HepG2 (cell line): ENCODE measurements at regions not wholly inside any gene's neighbourhood (a gene's known extent, or its start where the extent isn't known, plus 50 kb on each side); places are given as distances from the start of the nearest gene placed in this dataset.

Experiments
- CAMTA2 ChIP-seq: sonication (generic); formaldehyde crosslinking; IDR thresholded peaks from 2 replicates; pipeline ENCODE4 v1.4.0; 2020; ENCODE audit warnings: mild to moderate bottlenecking, missing genetic modification reagents, borderline replicate concordance
- KAT2B ChIP-seq: fragments of 150-350 bp; IDR thresholded peaks from 2 replicates; pipeline ENCODE4 v1.6.1; 2014; ENCODE audit warnings: low read depth, low read length, borderline replicate concordance
- KMT2B ChIP-seq: IDR thresholded peaks from 2 replicates; pipeline ENCODE4 v1.6.1; 2016; ENCODE audit warnings: missing genetic modification reagents, missing compliant biosample characterization
- TMF1 ChIP-seq: sonication (generic); formaldehyde crosslinking; IDR thresholded peaks from 2 replicates; pipeline ENCODE4 v1.8.1; 2022; ENCODE audit warnings: low read depth, missing genetic modification reagents
- ZFP36 ChIP-seq: fragments of 150-350 bp; IDR thresholded peaks from 2 replicates; pipeline ENCODE4 v1.6.1; 2018; ENCODE audit warnings: borderline replicate concordance, low read length, low read depth; ENCODE audit not compliant: partially characterized antibody
- ZNF652 ChIP-seq: IDR thresholded peaks from 2 replicates; pipeline ENCODE4 v1.6.1; 2016; ENCODE audit warnings: low read depth, borderline replicate concordance
- ZNF878 ChIP-seq: sonication (generic); formaldehyde crosslinking; IDR thresholded peaks from 2 replicates; pipeline ENCODE4 v1.8.1; 2023; ENCODE audit warnings: mild to moderate bottlenecking, missing genetic modification reagents, moderate library complexity
- TF ChIP-seq, protein P1 (sequence below): sonication (generic); formaldehyde crosslinking; IDR thresholded peaks from 2 replicates; pipeline ENCODE4 v1.5.0; 2020; ENCODE audit warnings: mild to moderate bottlenecking, missing genetic modification reagents, borderline replicate concordance
- TF ChIP-seq, protein P2 (sequence below): sonication (generic); formaldehyde crosslinking; IDR thresholded peaks from 2 replicates; pipeline ENCODE4 v1.5.0; 2020; ENCODE audit warnings: mild to moderate bottlenecking, missing genetic modification reagents
- TF ChIP-seq, protein P3 (sequence below): sonication (generic); formaldehyde crosslinking; IDR thresholded peaks from 2 replicates; pipeline ENCODE4 v1.4.0; 2020; ENCODE audit warnings: mild to moderate bottlenecking, missing genetic modification reagents

DNA sequence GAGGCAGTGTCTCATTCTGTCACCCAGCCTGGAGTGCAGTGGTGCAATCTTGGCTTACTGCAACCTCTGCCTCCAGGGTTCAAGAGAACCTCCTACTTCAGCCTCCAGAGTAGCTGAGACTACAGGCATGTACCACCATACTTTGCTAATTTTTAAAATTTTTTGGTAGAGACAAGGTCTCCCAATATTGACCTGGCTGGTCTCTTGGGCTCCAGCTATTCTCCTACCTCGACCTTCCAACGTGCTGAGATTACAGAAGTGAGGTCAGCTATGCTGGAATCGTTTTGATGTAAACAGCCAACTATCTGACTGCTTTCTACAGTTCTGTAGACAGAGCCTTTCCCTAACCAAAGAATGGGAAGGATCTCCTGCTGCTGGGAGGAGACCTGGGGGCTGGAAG is 375.8 kb downstream of the GATA3 start (continued):
- TF ChIP-seq KMT2B (CRISPR knock-in tag) = no peak
- TF ChIP-seq, protein P1, sequence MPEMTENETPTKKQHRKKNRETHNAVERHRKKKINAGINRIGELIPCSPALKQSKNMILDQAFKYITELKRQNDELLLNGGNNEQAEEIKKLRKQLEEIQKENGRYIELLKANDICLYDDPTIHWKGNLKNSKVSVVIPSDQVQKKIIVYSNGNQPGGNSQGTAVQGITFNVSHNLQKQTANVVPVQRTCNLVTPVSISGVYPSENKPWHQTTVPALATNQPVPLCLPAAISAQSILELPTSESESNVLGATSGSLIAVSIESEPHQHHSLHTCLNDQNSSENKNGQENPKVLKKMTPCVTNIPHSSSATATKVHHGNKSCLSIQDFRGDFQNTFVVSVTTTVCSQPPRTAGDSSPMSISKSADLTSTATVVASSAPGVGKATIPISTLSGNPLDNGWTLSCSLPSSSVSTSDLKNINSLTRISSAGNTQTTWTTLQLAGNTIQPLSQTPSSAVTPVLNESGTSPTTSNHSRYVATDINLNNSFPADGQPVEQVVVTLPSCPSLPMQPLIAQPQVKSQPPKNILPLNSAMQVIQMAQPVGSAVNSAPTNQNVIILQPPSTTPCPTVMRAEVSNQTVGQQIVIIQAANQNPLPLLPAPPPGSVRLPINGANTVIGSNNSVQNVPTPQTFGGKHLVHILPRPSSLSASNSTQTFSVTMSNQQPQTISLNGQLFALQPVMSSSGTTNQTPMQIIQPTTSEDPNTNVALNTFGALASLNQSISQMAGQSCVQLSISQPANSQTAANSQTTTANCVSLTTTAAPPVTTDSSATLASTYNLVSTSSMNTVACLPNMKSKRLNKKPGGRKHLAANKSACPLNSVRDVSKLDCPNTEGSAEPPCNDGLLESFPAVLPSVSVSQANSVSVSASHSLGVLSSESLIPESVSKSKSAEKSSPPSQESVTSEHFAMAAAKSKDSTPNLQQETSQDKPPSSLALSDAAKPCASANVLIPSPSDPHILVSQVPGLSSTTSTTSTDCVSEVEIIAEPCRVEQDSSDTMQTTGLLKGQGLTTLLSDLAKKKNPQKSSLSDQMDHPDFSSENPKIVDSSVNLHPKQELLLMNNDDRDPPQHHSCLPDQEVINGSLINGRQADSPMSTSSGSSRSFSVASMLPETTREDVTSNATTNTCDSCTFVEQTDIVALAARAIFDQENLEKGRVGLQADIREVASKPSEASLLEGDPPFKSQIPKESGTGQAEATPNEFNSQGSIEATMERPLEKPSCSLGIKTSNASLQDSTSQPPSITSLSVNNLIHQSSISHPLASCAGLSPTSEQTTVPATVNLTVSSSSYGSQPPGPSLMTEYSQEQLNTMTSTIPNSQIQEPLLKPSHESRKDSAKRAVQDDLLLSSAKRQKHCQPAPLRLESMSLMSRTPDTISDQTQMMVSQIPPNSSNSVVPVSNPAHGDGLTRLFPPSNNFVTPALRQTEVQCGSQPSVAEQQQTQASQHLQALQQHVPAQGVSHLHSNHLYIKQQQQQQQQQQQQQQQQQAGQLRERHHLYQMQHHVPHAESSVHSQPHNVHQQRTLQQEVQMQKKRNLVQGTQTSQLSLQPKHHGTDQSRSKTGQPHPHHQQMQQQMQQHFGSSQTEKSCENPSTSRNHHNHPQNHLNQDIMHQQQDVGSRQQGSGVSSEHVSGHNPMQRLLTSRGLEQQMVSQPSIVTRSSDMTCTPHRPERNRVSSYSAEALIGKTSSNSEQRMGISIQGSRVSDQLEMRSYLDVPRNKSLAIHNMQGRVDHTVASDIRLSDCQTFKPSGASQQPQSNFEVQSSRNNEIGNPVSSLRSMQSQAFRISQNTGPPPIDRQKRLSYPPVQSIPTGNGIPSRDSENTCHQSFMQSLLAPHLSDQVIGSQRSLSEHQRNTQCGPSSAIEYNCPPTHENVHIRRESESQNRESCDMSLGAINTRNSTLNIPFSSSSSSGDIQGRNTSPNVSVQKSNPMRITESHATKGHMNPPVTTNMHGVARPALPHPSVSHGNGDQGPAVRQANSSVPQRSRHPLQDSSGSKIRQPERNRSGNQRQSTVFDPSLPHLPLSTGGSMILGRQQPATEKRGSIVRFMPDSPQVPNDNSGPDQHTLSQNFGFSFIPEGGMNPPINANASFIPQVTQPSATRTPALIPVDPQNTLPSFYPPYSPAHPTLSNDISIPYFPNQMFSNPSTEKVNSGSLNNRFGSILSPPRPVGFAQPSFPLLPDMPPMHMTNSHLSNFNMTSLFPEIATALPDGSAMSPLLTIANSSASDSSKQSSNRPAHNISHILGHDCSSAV (CRISPR knock-in tag) = no peak
- TF ChIP-seq, protein P2, sequence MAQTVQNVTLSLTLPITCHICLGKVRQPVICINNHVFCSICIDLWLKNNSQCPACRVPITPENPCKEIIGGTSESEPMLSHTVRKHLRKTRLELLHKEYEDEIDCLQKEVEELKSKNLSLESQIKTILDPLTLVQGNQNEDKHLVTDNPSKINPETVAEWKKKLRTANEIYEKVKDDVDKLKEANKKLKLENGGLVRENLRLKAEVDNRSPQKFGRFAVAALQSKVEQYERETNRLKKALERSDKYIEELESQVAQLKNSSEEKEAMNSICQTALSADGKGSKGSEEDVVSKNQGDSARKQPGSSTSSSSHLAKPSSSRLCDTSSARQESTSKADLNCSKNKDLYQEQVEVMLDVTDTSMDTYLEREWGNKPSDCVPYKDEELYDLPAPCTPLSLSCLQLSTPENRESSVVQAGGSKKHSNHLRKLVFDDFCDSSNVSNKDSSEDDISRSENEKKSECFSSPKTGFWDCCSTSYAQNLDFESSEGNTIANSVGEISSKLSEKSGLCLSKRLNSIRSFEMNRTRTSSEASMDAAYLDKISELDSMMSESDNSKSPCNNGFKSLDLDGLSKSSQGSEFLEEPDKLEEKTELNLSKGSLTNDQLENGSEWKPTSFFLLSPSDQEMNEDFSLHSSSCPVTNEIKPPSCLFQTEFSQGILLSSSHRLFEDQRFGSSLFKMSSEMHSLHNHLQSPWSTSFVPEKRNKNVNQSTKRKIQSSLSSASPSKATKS (CRISPR knock-in tag) = no peak
- TF ChIP-seq, protein P3, sequence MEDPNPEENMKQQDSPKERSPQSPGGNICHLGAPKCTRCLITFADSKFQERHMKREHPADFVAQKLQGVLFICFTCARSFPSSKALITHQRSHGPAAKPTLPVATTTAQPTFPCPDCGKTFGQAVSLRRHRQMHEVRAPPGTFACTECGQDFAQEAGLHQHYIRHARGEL (CRISPR knock-in tag) = no peak
- TF ChIP-seq ZFP36 = no peak
- no peak for TF ChIP-seq CAMTA2 (CRISPR knock-in tag)
- no peak for TF ChIP-seq ZNF878 (CRISPR knock-in tag)
- TF ChIP-seq TMF1 = no peak
- no peak for TF ChIP-seq ZNF652 (CRISPR knock-in tag)
- TF ChIP-seq KAT2B = no peak
- TF ChIP-seq, all 625 proteins: peak for 0
